ENCODE measurements at regions not wholly inside any gene's neighbourhood (a gene's known extent, or its start where the extent isn't known, plus 50 kb on each side); places are given as distances from the start of the nearest gene placed in this dataset.

- TF ChIP-seq CTCF (IDR thresholded peaks at IDR 0.05) (no peak), EP300 (IDR thresholded peaks at IDR 0.05) (no peak), POLR2A (IDR thresholded peaks at IDR 0.05) (no peak)
Observed at GRCh38 chr13:76696370-76696769, 189.8 kb downstream of the KCTD12 start.

Data from sigmoid colon (tissue), 4 donors.